ENCODE measurements at regions not wholly inside any gene's neighbourhood (a gene's known extent, or its start where the extent isn't known, plus 50 kb on each side); places are given as distances from the start of the nearest gene placed in this dataset.
"Not testable (repeated sequence)": the region's sequence is repeated elsewhere in the genome, so short reads cannot be mapped to it uniquely, and the experiment has no call there.

DNA sequence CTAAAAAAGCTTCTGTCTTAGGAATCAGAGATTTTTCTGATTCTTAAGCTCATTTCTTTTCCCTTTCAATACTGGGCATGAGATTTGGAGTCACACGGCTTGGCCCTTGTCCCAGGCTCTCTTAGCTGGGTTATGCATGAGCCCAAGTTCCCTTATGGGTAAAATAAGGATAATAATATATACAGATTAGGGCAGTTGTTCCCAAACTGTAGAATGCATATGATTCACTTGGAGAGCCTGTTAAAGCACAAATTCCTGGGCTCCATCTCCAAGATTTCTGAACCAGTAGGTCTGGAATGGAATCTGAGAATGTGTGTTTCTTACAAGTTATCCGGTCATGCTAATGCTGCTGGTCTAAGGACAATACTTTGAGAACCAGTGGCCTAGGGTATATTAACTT, 154.0 kb downstream of the REEP3 start:
- whole genome bisulfite sequencing, 2 donors, result 74 to 95% methylated on average over 2 of the region's 2 CpGs
- no peak for TF ChIP-seq POLR2A (IDR thresholded peaks at IDR 0.05)
- TF ChIP-seq, protein P1, sequence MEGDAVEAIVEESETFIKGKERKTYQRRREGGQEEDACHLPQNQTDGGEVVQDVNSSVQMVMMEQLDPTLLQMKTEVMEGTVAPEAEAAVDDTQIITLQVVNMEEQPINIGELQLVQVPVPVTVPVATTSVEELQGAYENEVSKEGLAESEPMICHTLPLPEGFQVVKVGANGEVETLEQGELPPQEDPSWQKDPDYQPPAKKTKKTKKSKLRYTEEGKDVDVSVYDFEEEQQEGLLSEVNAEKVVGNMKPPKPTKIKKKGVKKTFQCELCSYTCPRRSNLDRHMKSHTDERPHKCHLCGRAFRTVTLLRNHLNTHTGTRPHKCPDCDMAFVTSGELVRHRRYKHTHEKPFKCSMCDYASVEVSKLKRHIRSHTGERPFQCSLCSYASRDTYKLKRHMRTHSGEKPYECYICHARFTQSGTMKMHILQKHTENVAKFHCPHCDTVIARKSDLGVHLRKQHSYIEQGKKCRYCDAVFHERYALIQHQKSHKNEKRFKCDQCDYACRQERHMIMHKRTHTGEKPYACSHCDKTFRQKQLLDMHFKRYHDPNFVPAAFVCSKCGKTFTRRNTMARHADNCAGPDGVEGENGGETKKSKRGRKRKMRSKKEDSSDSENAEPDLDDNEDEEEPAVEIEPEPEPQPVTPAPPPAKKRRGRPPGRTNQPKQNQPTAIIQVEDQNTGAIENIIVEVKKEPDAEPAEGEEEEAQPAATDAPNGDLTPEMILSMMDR (IDR thresholded peaks at IDR 0.05), result no peak
- ATAC-seq (no peak), DNase-seq (no peak)
- Histone ChIP-seq H3K4me1 (peaks cover 9% of the 10 kb centered on the region), H3K27ac (no peak overlapping the region), H3K36me3 (replicated peaks in 1 of 2; ENCODE audit: insufficient read depth in 1 of 2, low read depth in 2 of 2) (no peaks in the 10 kb centered on the region), H3K27me3 (no peaks in the 10 kb centered on the region), H3K9me3 (no peaks in the 10 kb centered on the region), H3K4me3 (no peak overlapping the region)
- intact Hi-C loops (cut with DNase I), result no loop called here

DNA sequence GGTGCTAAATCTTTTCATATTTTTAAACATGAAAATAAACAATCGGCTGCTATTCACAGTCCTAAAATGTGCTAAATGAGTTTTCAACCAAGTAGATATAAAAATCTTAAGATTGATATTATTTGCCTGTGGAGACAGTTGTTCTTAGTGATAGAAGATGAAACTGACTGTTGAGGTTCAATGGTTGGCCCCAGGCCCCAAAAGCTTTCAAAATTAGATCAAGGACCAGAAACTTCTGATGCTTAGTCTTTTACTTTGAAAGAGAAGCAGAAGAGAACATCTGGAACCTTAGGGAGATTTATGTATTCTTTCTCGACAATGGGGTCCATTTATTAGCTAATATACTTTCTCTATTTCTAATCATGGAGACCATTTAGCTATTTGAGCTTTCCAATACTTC, 155.8 kb downstream of the REEP3 start:
- H3K36me3 ChIP-seq (replicated peaks in 1 of 2; ENCODE audit: insufficient read depth in 1 of 2, low read depth in 2 of 2), result no peaks in the 10 kb centered on the region
- no peak overlapping the region for H3K27ac ChIP-seq
- WGBS, 2 donors, result 65 to 76% methylated on average over 2 of the region's 2 CpGs
- no peaks in the 10 kb centered on the region for H3K9me3 ChIP-seq
- no peaks in the 10 kb centered on the region for H3K27me3 ChIP-seq
- intact Hi-C loops (cut with DNase I), result no loop called here
- no peak for DNase-seq
- TF ChIP-seq, protein P1 (IDR thresholded peaks at IDR 0.05), result no peak
- no peak for TF ChIP-seq POLR2A (IDR thresholded peaks at IDR 0.05)
- no peak overlapping the region for H3K4me3 ChIP-seq
- H3K4me1 ChIP-seq, result no peaks in the 10 kb centered on the region
- no peak for ATAC-seq

DNA sequence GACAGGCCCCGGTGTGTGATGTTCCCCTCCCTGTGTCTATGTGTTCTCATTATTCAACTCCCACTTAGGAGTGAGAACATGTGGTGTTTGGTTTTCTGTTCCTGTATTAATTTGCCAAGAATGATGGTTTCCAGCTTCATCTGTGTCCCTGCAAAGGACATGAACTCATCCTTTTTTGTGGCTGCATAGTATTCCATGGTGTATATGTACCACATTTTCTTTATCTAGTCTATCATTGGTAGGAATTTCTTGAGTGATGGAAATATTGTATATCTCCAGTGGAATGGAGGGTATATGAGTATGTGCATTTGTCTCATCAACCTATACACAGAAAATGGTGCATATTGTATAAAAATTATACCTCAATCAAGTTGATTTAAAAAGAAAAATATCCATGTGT, 159.3 kb downstream of the REEP3 start:
- 93 to 100% methylated on average over 1 of the region's 1 CpG for WGBS, 2 donors
- intact Hi-C loops (cut with DNase I); ATAC-seq; H3K27ac ChIP-seq; DNase-seq; H3K9me3 ChIP-seq; H3K27me3 ChIP-seq; H3K4me3 ChIP-seq; H3K4me1 ChIP-seq; H3K36me3 ChIP-seq (replicated peaks in 1 of 2; ENCODE audit: insufficient read depth in 1 of 2, low read depth in 2 of 2): not testable (repeated sequence)

DNA sequence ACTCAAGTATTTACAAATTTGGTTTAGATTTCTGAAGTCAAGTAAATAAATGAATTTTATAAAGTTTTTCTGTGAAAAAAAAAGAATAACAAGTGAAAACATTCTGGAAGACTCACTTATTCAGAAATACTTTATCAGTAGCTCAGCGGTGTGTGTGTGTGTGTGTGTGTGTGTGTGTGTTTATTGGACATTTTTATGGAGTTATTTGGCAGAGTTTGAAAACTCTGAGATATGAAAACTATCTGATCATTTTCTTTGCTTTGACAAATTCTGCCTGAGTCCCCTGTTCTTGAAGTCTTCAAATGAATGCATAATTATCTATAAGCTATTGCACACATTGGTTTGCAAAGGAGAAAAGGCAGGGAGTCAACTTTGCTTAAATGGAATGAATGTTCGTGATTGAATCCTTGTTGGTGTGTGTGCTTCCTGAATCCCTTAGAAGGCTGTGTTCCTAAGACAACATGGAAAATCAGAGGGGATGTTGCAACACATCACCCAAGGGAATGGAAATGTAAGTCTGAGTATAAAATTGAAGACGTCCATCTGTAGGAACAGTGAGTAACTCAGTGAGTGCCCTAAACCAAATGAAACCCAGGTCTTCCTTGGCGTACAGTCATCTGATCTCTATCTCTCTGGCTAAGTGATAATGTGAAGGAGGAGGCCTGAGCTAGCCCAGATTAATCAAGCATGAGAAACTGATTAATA, 160.9 kb downstream of the REEP3 start:
- no peaks in the 10 kb centered on the region for H3K27me3 ChIP-seq
- DNase-seq, result peak in 1 of 4 donors; percentile 57
- H3K4me1 ChIP-seq, result no peaks in the 10 kb centered on the region
- H3K36me3 ChIP-seq (replicated peaks in 1 of 2; ENCODE audit: insufficient read depth in 1 of 2, low read depth in 2 of 2), result no peaks in the 10 kb centered on the region
- WGBS, 2 donors, result 54 to 55% methylated on average over 4 of the region's 4 CpGs
- no peak overlapping the region for H3K27ac ChIP-seq
- ATAC-seq, result peak; percentile 62
- no peaks in the 10 kb centered on the region for H3K9me3 ChIP-seq
- H3K4me3 ChIP-seq, result no peak overlapping the region
- intact Hi-C loops (cut with DNase I), result no loop called here
- no peak for TF ChIP-seq POLR2A (IDR thresholded peaks at IDR 0.05)
- TF ChIP-seq, protein P1 (IDR thresholded peaks at IDR 0.05), result no peak

DNA sequence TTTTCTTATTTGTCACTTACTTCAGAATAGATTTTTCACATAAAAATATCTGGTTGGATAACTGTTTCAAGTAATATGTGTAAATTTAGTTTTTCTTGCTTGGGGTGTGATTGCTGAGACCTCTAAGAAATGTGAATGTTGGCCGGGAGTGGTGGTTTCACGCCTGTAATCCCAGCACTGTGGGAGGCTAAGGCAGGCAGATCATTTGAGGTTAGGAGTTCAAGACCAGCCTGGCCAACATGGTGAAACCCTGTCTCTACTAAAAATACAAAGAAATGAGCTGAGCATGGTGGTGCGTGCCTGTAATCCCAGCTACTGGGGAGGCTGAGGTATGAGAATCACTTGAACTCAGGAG, 161.5 kb downstream of the REEP3 start:
- H3K4me1 ChIP-seq; ATAC-seq; DNase-seq; H3K27me3 ChIP-seq; H3K27ac ChIP-seq; H3K9me3 ChIP-seq; intact Hi-C loops (cut with DNase I); H3K4me3 ChIP-seq; H3K36me3 ChIP-seq (replicated peaks in 1 of 2; ENCODE audit: insufficient read depth in 1 of 2, low read depth in 2 of 2): not testable (repeated sequence)
- WGBS, 2 donors, result 87 to 90% methylated on average over 3 of the region's 3 CpGs

DNA sequence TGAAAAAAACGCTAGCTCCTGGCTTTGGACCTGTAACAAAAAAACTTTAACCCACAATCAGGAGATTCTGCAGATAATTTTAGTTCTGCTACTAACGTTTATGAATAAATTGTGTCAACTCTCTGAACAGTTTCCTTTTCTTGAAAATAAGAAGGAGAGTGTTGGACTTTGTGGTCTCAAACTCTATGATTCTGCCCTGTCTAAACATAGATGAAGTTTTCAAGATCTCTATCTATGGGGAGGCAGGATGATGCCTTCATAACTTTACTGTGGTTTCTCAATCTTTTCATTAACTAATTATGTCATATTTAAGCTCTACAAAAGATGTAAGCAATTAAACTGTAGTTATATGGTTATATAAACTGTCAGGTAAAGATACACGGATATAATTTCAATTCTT, 162.0 kb downstream of the REEP3 start:
- 63 to 76% methylated on average over 3 of the region's 3 CpGs for WGBS, 2 donors

More for the DNA sequence above, 162.0 kb downstream of the REEP3 start:
- ATAC-seq (no peak), DNase-seq (no peak)
- Histone ChIP-seq H3K4me3 (no peak overlapping the region), H3K27me3 (no peaks in the 10 kb centered on the region), H3K4me1 (no peaks in the 10 kb centered on the region), H3K9me3 (no peaks in the 10 kb centered on the region), H3K36me3 (replicated peaks in 1 of 2; ENCODE audit: insufficient read depth in 1 of 2, low read depth in 2 of 2) (no peaks in the 10 kb centered on the region), H3K27ac (no peak overlapping the region)
- TF ChIP-seq POLR2A (IDR thresholded peaks at IDR 0.05), result no peak
- TF ChIP-seq, protein P1 (IDR thresholded peaks at IDR 0.05), result no peak
- intact Hi-C loops (cut with DNase I), result no loop called here

All from body of pancreas (tissue), 4 donors.